ENCODE measurements at regions not wholly inside any gene's neighbourhood (a gene's known extent, or its start where the extent isn't known, plus 50 kb on each side); places are given as distances from the start of the nearest gene placed in this dataset.

DNA sequence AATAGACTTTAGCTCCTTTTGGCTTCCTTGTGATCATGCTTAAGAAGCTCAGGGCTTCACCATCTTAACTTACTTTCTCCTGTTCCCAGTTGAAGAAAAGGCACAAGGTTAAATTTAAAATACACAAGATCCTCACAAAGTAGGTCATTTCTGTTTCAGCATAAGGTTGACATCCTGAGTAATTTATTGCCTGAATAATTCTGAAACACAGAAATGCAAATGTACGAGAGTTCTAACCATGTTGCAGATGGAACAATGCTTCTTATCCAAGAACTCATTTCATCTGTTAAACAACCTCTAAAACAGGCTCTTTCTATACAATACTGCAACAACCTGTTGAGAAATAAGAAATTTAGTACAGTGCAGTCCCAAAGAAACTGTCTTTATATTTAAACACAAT, 395.2 kb downstream of the BCL11A start:
- no peak for DNase-seq (ENCODE audit: low spot score)

DNA sequence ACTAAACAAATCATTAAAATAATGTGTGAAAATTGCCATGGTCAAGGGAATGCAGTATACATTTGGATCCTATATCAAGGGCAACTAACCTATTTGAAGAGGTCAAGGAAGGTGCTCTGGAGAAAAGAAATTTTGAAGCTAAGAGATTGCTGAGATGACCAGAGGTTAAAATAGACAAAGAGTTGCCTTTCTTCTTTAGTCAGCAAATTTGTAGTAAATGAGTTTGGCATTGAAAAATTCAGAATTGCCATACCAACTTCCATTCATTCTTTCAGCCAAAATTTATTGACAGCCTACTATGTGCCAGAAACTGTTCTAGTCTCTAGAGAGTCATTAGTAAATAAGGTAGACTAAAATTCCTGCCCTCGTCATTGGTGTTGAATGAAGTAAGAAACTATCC, 396.2 kb downstream of the BCL11A start:
- no peak for DNase-seq (ENCODE audit: low spot score)

DNA sequence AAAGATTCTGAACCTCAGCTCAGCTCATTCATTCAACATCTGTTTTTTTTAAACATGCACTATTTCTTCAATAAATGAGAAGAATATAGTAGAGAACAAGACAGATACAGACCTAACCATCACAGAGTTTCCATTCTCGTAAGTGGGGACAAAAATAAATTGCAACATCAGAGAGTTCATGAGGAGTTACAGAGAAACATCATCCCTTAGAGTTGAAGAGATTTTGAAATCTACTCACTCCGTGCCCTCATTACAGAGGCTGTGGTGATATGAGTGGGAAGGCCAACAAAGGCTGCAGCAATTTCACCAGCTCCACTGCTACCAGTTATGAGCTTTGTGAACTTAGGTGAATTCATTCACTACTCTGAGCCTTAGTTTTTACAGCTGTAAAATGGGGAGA, 399.3 kb downstream of the BCL11A start:
- DNase-seq (ENCODE audit: low spot score) = no peak

DNA sequence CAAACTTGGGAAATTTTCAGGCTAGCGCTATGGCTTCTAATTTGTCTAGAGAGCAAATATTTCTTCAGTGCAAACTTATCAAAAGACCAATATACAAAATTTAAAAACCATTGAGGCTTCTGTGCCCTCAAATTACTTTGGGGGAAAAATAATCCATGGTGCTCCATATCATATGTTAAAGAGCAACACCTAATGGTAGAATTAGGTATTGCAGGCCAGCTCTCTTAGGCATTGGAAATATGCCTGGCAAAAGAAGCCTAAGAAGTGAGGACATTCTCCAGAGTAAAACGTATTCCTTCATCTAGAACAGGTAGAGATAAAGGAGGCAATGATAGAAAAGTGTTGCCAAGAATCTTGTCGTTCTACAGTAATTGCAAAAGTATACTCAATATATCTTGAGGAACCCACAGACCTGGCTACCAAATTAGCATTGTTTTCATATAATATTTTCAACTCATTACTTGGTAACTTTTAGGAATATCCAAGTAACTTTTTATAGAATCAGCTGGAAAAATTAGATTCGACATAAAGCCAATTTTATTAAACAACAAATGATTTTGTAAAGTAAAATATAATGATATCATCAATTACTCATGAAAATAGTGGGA, 401.1 kb downstream of the BCL11A start:
- DNase-seq (ENCODE audit: low spot score) = no peak

DNA sequence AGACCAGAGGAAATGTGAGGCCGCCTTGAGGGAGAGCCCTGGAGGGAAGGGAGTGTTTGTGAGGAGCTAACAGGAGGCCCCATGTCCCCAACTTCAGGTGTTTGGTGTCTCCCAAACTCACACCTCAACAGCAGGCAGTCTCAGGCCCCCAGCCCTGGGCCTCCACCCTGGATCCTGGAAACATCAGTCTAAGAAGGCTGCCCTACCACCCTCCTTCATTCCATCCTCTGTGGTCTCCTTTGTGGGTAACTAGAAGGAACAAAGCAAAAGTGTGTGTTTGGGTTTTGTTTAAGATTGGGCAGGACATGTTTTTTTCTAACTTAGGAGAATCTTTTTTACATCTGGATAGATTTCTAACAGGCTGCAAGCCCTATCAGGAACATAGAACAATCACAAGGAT, 404.3 kb downstream of the BCL11A start:
- no peak for DNase-seq (ENCODE audit: low spot score)

DNA sequence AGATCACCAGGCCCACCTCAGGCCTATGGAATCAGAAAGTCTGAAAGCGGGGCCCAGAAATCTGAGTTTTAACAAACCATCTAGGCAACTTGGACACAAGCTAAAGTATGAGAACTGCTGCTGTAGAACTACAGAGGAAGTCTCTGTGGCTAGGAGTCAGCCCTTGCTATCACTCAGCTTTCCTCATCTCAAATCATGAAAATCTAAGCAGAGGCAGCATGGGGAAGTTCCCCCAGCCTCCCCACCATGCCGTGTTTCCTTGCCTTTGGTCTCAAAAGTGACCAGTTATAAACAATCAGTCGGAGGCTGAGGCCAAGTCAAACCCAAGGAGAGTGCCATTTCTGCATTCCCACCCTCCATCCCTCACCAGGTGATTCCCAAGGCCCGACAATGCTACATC, 404.7 kb downstream of the BCL11A start:
- no peak for DNase-seq (ENCODE audit: low spot score)

DNA sequence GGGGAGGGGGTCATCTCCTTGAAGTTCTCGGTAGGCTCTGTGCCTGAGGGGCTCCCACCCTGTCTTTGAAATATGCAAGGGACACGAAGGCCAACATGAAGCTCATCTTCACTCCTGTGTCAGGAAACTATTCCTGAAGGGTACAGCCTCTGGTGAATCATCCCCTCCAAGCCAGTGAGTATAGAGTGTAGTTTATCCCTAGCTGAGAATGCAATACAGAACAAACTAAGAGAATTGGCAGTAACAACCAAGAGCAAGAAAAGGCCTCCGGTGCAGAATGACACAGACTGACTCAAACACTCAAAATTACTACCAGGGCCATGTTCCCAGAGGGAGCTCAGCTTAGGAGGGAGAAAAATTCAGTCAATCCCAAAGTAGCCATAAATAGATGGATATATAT, 413.3 kb downstream of the BCL11A start:
- no peak for DNase-seq (ENCODE audit: low spot score)

DNA sequence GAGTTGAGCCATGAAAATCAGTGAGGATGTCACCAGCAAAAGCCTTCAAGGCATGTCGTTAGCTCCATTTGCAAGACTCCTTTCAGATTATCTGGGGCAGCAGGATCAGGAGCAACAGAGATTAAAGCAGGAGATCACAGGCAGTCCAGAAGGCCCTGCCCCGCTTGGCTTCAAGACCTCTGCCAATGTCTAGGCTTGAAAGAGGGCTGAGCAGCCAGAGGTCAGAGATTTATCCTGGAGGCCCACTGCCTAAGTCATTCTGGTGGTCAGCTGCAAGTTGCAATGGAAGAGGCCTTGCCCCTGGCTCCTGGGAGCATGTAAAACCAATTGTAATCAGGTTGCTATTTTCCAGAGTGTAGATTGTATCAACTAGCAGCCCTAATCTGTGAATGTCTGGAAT, 416.5 kb downstream of the BCL11A start:
- no peak for DNase-seq (ENCODE audit: low spot score)

DNA sequence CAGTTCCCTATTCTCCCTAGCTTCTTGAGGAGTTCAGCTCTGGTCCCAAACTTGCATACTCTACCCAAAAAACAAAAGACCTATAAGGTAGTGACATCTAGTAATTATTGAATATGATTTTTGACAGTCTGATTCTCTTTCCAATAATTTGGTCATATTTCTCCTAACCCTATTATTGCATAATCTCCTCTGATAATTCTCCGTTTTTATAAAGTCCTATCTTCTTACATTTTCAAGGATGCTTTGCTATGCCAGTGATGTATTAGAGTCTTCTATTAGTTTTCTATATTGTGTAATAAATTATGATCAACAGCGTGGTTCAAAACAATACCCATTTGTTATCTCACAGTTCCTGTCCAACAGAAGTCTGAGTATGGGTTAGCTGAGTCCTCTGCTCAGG, 426.3 kb downstream of the BCL11A start:
- DNase-seq (ENCODE audit: low spot score) = no peak

DNA sequence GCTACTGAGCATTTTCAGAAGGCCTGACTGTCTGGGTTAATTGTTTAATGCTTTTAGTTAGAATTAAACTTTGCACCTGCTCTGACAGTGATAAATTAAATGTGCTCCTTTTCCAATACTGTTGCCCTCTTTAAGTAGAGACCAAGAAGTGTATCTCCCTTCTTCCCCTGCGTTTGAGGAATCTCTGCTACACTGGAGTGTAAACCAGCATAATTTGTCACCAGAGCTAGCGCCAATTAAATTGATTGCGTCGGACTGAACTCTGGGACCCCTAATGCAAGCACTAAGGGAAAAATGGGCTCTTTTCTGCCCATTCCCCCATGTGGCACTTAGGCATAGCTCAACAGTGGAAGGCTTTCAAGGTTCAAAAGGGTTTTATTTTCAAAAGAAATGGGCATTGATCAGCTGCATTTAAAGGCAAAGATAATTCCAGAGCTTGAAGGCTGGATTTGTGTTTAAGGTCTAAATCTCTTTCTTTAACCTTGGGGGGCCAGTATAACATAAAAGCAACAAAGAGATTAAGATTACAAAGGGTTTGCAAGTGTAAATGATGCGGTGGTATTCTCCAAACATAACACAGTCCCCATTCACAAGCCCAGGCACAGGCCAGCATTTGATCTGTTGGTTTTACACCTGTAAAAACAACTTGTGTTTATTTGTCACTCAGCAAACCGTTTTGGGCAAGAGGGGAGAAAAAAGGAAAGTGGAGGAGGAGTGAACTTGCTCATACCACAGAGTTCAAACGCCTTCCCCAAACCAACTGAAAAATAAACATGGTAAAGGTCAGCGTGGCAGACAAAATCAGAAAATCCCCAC, 427.6 kb downstream of the BCL11A start:
- DNase-seq (ENCODE audit: low spot score) = no peak

DNA sequence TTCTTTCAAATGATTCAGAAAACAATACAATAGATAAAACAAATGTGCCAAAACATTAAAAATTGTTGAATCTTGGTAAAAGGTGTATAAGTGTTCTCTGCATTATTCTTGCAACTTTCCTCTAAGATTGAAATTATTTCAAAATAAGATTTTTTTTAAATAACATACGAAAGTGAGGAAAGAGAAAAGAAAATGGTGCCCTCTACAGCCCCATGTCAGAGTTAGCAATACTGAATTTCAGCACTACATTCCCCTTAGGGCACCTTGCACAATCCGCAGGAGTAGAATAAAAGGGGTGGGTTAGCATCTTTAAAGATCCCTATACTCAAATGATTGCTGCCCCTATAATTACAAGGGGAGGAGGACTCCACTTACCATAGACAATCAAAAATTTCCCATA, 433.7 kb downstream of the BCL11A start:
- DNase-seq (ENCODE audit: low spot score) = no peak

DNA sequence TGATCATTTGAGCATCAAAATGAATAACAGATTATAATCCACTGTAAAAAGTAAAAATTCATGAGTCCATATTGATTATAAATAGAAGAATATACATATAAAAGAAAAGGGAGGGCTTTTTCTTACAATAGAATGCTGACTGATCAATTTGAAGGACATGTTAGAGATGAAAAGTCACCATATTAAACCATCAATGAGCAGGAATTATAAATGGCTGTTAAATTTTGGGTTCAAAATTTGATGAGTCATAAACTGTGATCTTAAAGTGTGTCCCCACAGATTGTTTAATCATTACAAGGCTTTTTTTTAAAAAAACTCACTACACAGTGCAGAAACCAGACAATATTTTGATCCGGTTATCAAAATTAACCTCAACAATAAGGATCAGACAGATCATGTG, 434.5 kb downstream of the BCL11A start:
- no peak for DNase-seq (ENCODE audit: low spot score)

DNA sequence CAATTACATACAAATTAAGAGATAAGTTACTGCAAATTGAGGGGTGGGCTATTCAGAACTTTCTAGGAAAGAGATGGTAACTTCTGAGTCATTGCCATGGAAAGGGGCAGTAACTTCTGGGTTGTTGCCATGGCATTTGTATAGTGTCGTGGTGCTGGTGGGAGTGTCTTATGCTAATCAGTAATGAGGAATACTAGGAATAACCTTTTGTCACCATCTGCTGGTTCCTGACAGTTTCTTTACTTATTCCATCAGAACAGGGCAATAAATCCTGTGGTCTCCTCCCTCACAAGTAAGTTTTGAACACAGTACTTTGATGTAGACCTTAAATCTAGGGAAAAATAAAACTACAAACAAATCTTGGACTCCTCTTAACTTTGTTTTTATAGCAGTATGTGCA, 435.4 kb downstream of the BCL11A start:
- no peak for DNase-seq (ENCODE audit: low spot score)

DNA sequence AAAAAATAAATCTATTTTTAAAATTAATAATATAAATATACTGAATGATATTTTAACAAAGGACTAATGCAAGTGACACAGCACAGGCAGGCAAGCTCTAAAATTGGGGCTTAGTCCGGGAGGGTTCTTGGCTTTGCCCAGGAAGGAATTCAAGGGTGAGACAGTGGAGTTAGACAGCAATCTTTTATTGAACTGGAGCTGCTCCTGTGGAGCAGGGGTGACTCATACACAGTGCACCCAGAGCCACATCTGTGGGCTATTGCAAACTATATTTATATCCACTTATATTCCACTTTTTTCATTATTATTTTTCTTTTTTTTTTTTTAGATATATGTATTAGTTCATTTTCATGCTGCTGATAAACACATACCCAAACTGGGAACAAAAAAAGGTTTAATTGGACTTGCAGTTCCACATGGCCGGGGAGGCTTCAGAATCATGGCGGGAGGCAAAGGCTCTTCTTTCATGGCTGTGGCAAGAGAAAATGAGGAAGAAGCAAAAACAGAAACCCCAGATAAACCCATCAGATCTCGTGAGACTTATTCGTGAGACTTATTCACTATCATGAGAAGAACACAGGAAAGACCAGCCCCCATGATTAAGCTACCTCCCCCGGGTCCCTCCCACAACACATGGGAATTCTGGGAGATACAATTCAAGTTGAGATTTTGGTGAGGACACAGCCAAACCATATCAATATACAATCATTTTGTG, 437.1 kb downstream of the BCL11A start:
- DNase-seq (ENCODE audit: low spot score) = no peak

DNA sequence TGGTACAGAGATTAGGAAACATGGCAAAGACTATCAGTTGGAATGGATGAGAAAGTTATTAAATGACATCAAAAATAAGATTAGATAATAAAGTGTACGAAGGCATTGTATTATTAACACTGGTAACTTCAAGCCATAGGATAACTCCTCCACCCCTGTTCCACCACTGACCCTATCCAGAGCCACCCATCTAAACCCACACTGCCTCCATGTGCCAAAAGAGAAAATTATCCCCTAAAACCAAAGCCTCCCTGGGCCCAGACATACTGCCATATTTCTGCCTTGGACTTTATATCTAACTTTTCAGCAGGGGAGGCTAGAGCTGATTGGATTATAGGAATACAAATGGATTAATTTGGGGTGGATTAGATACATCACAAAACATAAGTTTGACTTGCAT, 443.7 kb downstream of the BCL11A start:
- DNase-seq (ENCODE audit: low spot score) = no peak

DNA sequence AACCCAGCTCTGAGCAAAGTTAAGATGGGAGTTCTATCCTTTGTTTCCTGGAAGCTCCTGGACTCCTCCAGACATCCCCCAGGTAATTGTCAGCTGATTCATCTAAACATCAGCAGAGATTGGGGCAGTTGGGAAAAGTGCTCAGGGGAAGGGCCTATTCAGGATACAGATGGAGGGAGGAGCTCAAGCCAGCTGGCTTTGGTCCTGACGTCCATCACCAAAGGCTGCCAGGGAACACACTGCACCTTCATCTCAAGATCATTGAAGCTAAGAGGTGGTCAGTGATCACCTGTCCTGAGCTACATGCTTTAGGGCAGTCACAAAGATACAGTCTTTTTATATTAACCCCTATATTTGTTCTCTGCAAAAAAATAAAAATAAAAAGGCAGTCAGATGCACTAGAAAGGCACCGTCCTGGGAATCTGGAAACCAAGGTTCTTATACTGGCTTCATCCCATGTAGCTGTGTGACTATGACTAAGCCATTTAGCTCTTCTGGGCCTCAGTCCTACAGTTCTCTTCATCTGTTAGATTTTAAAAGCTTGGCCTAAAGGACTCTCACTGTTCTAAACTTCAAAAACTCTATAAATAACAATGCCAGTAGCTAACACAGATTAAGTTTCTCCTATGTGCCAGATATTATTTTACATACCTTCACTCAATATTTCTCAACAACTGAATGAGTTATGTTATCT, 446.5 kb downstream of the BCL11A start:
- no peak for DNase-seq (ENCODE audit: low spot score)

DNA sequence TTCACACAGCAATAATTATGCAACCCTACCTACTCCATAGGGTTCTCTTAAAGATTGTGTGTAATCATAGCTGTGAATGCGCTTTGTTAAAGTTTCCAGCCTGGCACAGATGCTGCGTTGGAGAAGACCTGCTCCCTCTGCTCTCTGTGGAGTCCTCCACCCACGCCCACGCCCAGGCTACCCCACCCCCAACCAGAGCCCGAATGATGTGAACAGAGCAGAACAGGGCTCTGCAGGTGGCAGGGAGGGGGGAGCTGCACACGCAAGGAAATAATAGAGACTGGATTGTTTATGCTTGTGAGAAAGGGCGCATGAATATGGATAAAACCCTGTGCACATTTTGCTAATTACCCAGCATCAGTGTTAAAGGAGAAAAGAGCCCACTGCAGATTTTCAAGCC, 447.5 kb downstream of the BCL11A start:
- no peak for DNase-seq (ENCODE audit: low spot score)

DNA sequence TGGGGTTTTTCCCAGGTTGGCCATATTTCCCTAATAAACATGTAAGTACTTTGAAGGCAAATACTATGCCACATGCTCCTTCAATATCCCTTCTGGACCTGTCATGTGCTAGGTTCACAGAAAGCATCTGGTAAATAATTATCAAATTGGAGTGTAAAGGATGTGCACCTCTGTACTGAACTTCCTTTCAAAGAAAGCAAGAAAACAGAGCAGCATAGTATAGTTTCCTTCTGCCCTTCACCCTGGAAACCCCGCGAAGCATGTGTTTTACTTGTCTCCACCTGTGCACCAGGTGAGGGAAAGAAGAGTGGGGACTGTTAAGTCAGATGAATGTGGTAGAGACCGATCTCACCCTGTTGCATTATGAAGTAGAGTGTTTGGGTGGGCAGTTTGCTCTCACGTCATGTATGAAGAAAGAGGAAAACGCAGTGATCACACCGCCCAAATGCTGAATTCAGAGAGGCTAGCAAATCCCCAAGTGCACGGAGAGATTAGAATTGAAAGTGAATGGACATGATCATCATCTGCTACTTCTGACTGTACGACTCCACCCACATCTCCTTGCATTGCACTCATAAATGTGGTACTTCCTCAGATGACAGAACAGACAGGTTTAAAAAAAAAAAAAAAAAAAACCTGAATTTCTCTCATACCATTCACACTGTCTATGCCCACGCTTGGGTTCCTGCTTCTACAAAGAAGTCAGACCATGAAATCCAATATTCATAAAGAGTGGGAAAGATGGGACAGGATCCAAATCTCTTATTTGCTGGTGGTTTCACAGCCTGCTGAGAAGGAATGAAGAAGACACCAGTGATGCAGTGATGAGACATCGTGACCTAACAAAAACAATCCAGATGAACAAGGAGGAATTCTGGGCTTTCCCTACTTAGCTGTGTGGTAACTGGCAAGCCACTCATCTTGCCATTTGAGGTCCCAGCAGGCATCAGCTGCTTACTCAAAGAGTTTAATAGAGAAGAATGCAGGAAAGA, 448.6 kb downstream of the BCL11A start:
- no peak for DNase-seq (ENCODE audit: low spot score)

DNA sequence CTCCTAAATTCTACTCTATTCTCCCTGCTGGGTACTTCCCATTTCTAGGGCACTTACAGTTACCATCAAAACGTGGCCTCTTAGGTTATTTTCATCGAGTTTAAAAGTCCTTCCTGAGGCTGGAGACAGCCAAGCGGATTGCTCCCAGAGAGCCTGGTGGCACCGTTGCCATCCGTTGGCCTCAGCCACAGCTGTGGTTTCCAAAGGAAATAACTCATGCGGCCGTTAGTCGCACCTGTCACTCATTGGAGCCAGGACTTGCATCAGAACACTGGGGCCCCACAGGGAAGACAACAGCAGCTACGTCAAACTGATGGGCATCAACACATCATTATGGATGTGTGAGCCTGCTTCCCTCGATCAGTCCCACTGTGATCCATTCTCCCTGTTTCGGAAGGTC, 453.4 kb downstream of the BCL11A start:
- DNase-seq (ENCODE audit: low spot score) = no peak

DNA sequence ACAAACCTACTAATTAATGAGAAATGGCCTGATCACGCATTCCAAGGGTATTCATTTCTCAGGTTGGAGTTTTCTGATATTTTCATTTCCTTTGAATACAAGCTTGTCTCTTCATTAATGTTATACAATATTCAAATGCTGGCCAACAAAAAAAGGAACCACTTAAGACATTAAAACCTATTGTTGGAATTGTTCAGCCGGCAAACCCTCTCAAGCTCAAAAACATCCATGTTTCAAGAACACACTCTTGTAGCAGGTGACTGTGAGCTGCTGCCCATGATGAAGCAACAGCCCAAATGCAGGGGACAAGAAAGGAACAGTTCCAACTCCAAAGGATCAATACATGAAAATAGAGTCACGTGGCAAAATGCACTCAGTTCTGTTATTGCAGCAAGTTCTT, 454.5 kb downstream of the BCL11A start:
- no peak for DNase-seq (ENCODE audit: low spot score)

DNA sequence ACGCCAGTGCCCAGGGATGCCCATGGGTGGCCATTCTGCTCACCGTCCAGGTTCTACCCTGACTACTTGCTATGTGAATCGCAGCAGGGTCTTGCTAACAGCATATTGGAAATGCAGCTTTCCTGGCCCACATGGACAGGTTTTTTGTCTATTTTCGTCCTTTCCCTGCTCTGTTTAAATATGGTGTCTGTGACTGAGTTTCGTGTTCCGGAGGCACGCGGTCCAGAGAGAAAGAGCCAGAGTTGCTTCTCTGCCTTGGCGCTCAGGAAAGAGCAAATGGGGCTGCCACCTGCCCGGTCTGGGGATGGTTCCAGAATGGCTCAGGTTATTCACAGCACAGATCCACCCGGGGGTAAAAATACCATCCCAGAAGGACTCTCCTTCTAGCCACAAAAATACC, 456.2 kb downstream of the BCL11A start:
- DNase-seq (ENCODE audit: low spot score) = no peak

DNA sequence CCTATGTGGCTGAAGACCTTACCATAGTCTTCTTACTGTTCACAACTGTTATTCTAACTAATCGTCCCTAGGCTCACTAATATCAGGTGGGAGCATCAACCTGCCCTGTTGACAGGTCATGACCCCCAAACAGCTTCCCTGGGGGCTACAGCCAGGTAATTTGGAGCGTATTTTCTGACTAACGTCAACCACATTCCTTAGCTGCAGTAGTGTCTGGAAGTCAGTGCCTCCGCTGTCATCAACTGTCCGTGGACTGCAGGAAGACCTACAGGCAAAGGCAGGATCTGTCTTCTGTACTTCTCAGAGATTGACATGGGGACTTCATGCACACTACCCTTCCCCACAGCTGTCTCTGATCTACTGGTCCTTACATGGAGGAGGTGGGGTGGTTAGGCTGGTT, 456.9 kb downstream of the BCL11A start:
- DNase-seq (ENCODE audit: low spot score) = no peak
